ENCODE measurements at regions not wholly inside any gene's neighbourhood (a gene's known extent, or its start where the extent isn't known, plus 50 kb on each side); places are given as distances from the start of the nearest gene placed in this dataset.

DNA sequence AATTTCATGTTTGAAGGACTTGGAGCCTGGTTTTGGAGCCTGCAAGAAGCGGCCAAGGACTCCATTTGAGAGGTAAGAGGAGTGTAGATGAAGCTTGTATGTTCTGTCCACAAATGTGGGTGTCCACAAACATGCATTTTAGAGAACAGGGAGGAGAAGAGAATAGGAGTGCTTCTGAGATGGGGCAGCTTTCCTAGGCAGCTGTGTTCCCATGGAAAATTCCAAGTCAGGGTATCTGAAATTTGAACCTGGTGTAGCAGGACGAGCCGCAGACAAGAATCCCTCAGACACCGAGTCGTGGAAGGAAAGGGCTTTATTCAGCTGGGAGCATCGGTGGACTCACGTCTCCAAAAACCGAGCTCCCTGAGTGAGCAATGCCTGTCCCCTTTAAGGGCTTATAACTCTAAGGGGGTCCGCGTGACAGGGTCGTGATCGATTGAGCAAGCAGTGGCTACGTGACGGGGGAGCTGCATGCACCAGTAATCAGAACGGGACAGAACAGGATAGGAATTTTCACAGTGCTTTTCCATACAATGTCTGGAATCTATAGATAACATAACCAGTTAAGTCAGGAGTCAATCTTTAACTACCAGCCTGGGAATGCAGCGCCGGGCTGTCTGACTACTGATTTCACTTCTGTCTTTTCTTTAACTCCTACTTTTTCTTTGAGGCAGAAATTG lies 71.4 kb upstream of the WDR72 start:
- TF ChIP-seq SRF (IDR thresholded peaks at IDR 0.05; ENCODE audit: low read depth in 2 of 2, low read length in 2 of 2) (no peak), PKNOX1 (IDR thresholded peaks at IDR 0.05) (no peak), POLR2AphosphoS5 (IDR thresholded peaks at IDR 0.05; ENCODE audit: low read length) (no peak), PML (IDR thresholded peaks at IDR 0.05; ENCODE audit: low read length) (no peak), JUNB (IDR thresholded peaks at IDR 0.05) (no peak), SIN3A (IDR thresholded peaks at IDR 0.05; ENCODE audit: low read depth, low read length) (no peak), POLR2A (IDR thresholded peaks at IDR 0.05; ENCODE audit: low read depth, low read length) (no peak), IKZF1 (conservative IDR thresholded peaks at IDR 0.05) (no peak), KDM1A (IDR thresholded peaks at IDR 0.05; ENCODE audit: borderline replicate concordance) (no peak)
- TF ChIP-seq, protein P1, sequence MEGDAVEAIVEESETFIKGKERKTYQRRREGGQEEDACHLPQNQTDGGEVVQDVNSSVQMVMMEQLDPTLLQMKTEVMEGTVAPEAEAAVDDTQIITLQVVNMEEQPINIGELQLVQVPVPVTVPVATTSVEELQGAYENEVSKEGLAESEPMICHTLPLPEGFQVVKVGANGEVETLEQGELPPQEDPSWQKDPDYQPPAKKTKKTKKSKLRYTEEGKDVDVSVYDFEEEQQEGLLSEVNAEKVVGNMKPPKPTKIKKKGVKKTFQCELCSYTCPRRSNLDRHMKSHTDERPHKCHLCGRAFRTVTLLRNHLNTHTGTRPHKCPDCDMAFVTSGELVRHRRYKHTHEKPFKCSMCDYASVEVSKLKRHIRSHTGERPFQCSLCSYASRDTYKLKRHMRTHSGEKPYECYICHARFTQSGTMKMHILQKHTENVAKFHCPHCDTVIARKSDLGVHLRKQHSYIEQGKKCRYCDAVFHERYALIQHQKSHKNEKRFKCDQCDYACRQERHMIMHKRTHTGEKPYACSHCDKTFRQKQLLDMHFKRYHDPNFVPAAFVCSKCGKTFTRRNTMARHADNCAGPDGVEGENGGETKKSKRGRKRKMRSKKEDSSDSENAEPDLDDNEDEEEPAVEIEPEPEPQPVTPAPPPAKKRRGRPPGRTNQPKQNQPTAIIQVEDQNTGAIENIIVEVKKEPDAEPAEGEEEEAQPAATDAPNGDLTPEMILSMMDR (IDR thresholded peaks at IDR 0.05 in 2 of 3, conservative IDR thresholded peaks at IDR 0.05 in 1 of 3; ENCODE audit: control insufficient read depth in 2 of 3, extremely low read depth in 1 of 3, insufficient read depth in 1 of 3, low read depth in 3 of 3, low read length in 3 of 3) = no peak
- TF ChIP-seq, protein P2, sequence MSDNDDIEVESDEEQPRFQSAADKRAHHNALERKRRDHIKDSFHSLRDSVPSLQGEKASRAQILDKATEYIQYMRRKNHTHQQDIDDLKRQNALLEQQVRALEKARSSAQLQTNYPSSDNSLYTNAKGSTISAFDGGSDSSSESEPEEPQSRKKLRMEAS (IDR thresholded peaks at IDR 0.05; ENCODE audit: low read depth, low read length) = no peak

Measured in GM12878 (cell line).